ENCODE measurements at regions not wholly inside any gene's neighbourhood (a gene's known extent, or its start where the extent isn't known, plus 50 kb on each side); places are given as distances from the start of the nearest gene placed in this dataset.

GRCh38 chr5:56683733-56684132, 131.6 kb upstream of the MAP3K1 start:
- TF ChIP-seq MAX (IDR thresholded peaks at IDR 0.05; ENCODE audit: low read depth, low read length): no peak
- TF ChIP-seq CTCF (IDR thresholded peaks at IDR 0.05; ENCODE audit: low read depth, low read length): no peak
- TF ChIP-seq POLR2A (IDR thresholded peaks at IDR 0.05; ENCODE audit: extremely low read depth, insufficient read length): no peak
